Heart right ventricle (tissue), 16 donors: ENCODE measurements at regions not wholly inside any gene's neighbourhood (a gene's known extent, or its start where the extent isn't known, plus 50 kb on each side); places are given as distances from the start of the nearest gene placed in this dataset.

Experiments
- ATAC-seq, 8 donors: fragments of 200-7000 bp; cut with Tn5 transposase; one replicate each; pipeline ENCODE4 v1.9.1; 2020; ENCODE audit warnings: mild to moderate bottlenecking in 8 of 8, moderate library complexity in 8 of 8, moderate number of reproducible peaks in 1 of 8
- DNase-seq, 2 donors: peaks; one replicate each; pipeline ENCODE4 v3.0.0-alpha.2; 2020
- H3K27ac ChIP-seq, 10 donors: fragments of 200-600 bp; sonication (generic) in 2 of 10; one replicate each; pipeline versions ENCODE4 v1.5.0 to v1.8.0; 2020 to 2022; ENCODE audit warnings: mild to moderate bottlenecking in 3 of 10
- H3K27me3 ChIP-seq, 7 donors: fragments of 200-600 bp; one replicate each; pipeline ENCODE4 v1.8.0; 2021 to 2022; ENCODE audit warnings: mild to moderate bottlenecking in 2 of 7
- H3K36me3 ChIP-seq, 9 donors: fragments of 200-600 bp; sonication (generic) in 1 of 9; one replicate each; pipeline versions ENCODE4 v1.5.0 to v1.8.0; 2020 to 2022; ENCODE audit warnings: mild to moderate bottlenecking in 2 of 9
- H3K4me1 ChIP-seq, 9 donors: fragments of 200-600 bp; sonication (generic) in 1 of 9; one replicate each; pipeline versions ENCODE4 v1.5.0 to v1.8.0; 2020 to 2022; ENCODE audit warnings: mild to moderate bottlenecking in 4 of 9
- H3K4me3 ChIP-seq, 10 donors: fragments of 200-600 bp; sonication (generic) in 2 of 10; one replicate each; pipeline versions ENCODE4 v1.5.0 to v1.8.0; 2020 to 2022; ENCODE audit warnings: mild to moderate bottlenecking in 7 of 10, moderate library complexity in 2 of 10
- H3K9me3 ChIP-seq, 11 donors: fragments of 200-600 bp in 10 of 11; sonication (generic) in 2 of 11; one replicate each; pipeline versions ENCODE4 v1.5.0 to v1.8.0; 2013 to 2022; ENCODE audit warnings: mild to moderate bottlenecking in 2 of 11, control low read depth in 1 of 11, moderate library complexity in 1 of 11
- CTCF ChIP-seq, 9 donors: fragments of 200-600 bp; sonication (generic) in 2 of 9; IDR thresholded peaks; one replicate each; pipeline versions ENCODE4 v1.5.0 to v1.8.0; 2021 to 2022; ENCODE audit warnings: antibody characterized with exemption in 9 of 9, mild to moderate bottlenecking in 5 of 9, moderate library complexity in 1 of 9
- WGBS, 2 donors: extraction: QIAGEN DNeasy Blood & Tissue Kit; methylation state at CpG; one replicate each; pipeline ENCODE4 v1.1.7; 2013; ENCODE audit warnings: inconsistent platforms in 1 of 2; 5-methylcytosine and 5-hydroxymethylcytosine counted together
- intact Hi-C, 10 donors: fragments of 100-400 bp; cut with DNase I; formaldehyde crosslinking; loops; one replicate each; pipeline versions ENCODE4 v1.11.1 to v1.14.2; 2022
- donor health status: Arrhythmogenic right ventricular cardiomyopathy.
- donor health status: ischemic (EF 13 %, LVEDD 7.1; RV severe dilation, severe dysfunction).
- donor health status: healthy with polysubstance abuse.
- donor health status: DM: no; HTN: yes; CAD: no.
- donor health status: DM: no; HTN: no; CAD: no.
- donor health status: ischemic (EF 25% LVEDD 6.9; RV normal size, moderate dysfunction).
- donor health status: ischemic (EF 25% LVEDD 5.7; RV mildly dilated, moderate dysfunction).
- donor health status: healthy.
- donor health status: DM: yes; HTN: yes; CAD: no.
- donor health status: Ischemic cardiomyopathy.
- donor health status: ischemic (EF 35%, LVEDD 5.7; RV mildly dilated, moderate dysfunction).
- donor health status: nonischemic (EF 11% LVEDD 7.7; RV severe dilation, severe dysfunction).
- donor health status: DM: yes; HTN: yes; CAD: no.
- donor health status: PGD.
- donor health status: ischemic (EF 29% LVEDD 5.4; RV normal size, mild dysfunction).
- donor health status: nonischemic (EF 23%, LVEDD 6.1; RV moderate dilation, normal function).

GRCh38 chr4:123301923-123302322 lies 94.7 kb upstream of the SPRY1 start:
- no peak for DNase-seq
- WGBS, 2 donors, result 93 to 100% methylated on average over 2 of the region's 2 CpGs
- no peak for TF ChIP-seq CTCF (IDR thresholded peaks at IDR 0.05)
- Histone ChIP-seq H3K4me3 (no peak overlapping the region), H3K27ac (no peak overlapping the region), H3K36me3 (no peaks in the 10 kb centered on the region), H3K27me3 (no peaks in the 10 kb centered on the region), H3K9me3 (no peaks in the 10 kb centered on the region), H3K4me1 (peaks cover 0 to 13% (median 5%) of the 10 kb centered on the region in 9 donors)
- ATAC-seq, result no peak
- intact Hi-C loops, result no loop called here

GRCh38 chr4:123304151-123304964 lies 92.2 kb upstream of the SPRY1 start:
- Histone ChIP-seq H3K27ac (peak overlapping the region in 3 of 10 donors; percentile 2 to 45 (median 2)), H3K9me3 (no peaks in the 10 kb centered on the region), H3K27me3 (no peaks in the 10 kb centered on the region), H3K4me1 (peaks cover 0 to 8% (median 5%) of the 10 kb centered on the region in 9 donors), H3K4me3 (no peak overlapping the region), H3K36me3 (no peaks in the 10 kb centered on the region)
- whole genome bisulfite sequencing, 2 donors, result 73 to 74% methylated on average over 17 of the region's 17 CpGs
- DNase-seq (peak in 1 of 2 donors; percentile 10), ATAC-seq (peak; percentile 53 to 86 (median 84))
- intact Hi-C loops, result no loop called here
- no peak for TF ChIP-seq CTCF (IDR thresholded peaks at IDR 0.05)

GRCh38 chr4:123305736-123306135 lies 90.9 kb upstream of the SPRY1 start:
- H3K27me3 ChIP-seq, result no peaks in the 10 kb centered on the region
- TF ChIP-seq CTCF (IDR thresholded peaks at IDR 0.05), result no peak
- peaks cover 0 to 5% (median 0%) of the 10 kb centered on the region in 9 donors for H3K4me1 ChIP-seq
- 95 to 97% methylated on average over 6 of the region's 6 CpGs for WGBS, 2 donors
- intact Hi-C loops, result no loop called here
- ATAC-seq (no peak), DNase-seq (no peak)
- no peak overlapping the region for H3K27ac ChIP-seq
- H3K9me3 ChIP-seq, result no peaks in the 10 kb centered on the region
- no peaks in the 10 kb centered on the region for H3K36me3 ChIP-seq
- H3K4me3 ChIP-seq, result no peak overlapping the region

GRCh38 chr4:123306769-123307168 lies 89.8 kb upstream of the SPRY1 start:
- H3K4me3 ChIP-seq, result no peak overlapping the region
- ATAC-seq (no peak), DNase-seq (no peak)
- 87 to 92% methylated on average over 2 of the region's 2 CpGs for WGBS, 2 donors
- no peak for TF ChIP-seq CTCF (IDR thresholded peaks at IDR 0.05)
- intact Hi-C loops, result no loop called here
- peaks cover 0 to 5% (median 0%) of the 10 kb centered on the region in 9 donors for H3K4me1 ChIP-seq
- H3K36me3 ChIP-seq, result no peaks in the 10 kb centered on the region
- H3K9me3 ChIP-seq, result no peaks in the 10 kb centered on the region
- no peaks in the 10 kb centered on the region for H3K27me3 ChIP-seq
- H3K27ac ChIP-seq, result no peak overlapping the region
